Astrocyte of the spinal cord (primary cell): ENCODE measurements at regions not wholly inside any gene's neighbourhood (a gene's known extent, or its start where the extent isn't known, plus 50 kb on each side); places are given as distances from the start of the nearest gene placed in this dataset.

ENCODE experiments used
- DNase-seq: peaks from one replicate; pipeline ENCODE4 v3.0.0; 2011; ENCODE audit warnings: low read depth, low spot score
- H3K4me3 ChIP-seq: 2 replicates; pipeline ENCODE4 v1.5.1; 2011; ENCODE audit warnings: low read depth, mild to moderate bottlenecking, low read length, moderate library complexity
- CTCF ChIP-seq: IDR thresholded peaks from 2 replicates; pipeline ENCODE4 v1.5.1; 2012; ENCODE audit warnings: low read depth, mild to moderate bottlenecking, low read length, inconsistent platforms
- in situ Hi-C: cut with HindIII; loops from 2 replicates; pipeline ENCODE4 v1.10.0; 2017; ENCODE audit warnings: low sequenced_read_pairs

- in situ Hi-C loops = no loop called here
- TF ChIP-seq CTCF = no peak
- no peak overlapping the region for H3K4me3 ChIP-seq
- DNase-seq = no peak
Observed at GRCh38 chr9:86503942-86504341, 149.7 kb upstream of the TUT7 start.

- in situ Hi-C loops = no loop called here
- no peak for TF ChIP-seq CTCF
- no peak for DNase-seq
- no peak overlapping the region for H3K4me3 ChIP-seq
Observed at GRCh38 chr9:86503314-86503713, 149.1 kb upstream of the TUT7 start.

GRCh38 chr9:86500667-86501435 lies 146.6 kb upstream of the TUT7 start:
- in situ Hi-C loops = no loop called here
- H3K4me3 ChIP-seq = no peak overlapping the region
- no peak for TF ChIP-seq CTCF
- peak; percentile 92 for DNase-seq

- no peak overlapping the region for H3K4me3 ChIP-seq
- in situ Hi-C loops = no loop called here
- peak; percentile 13 for DNase-seq
- no peak for TF ChIP-seq CTCF
Observed at GRCh38 chr9:86500031-86500430, 145.8 kb upstream of the TUT7 start.

- no peak for TF ChIP-seq CTCF
- peak; percentile 25 for DNase-seq
- no peak overlapping the region for H3K4me3 ChIP-seq
- in situ Hi-C loops = no loop called here
Observed at GRCh38 chr9:86494644-86495111, 140.5 kb upstream of the TUT7 start.

- in situ Hi-C loops = no loop called here
- no peak for TF ChIP-seq CTCF
- no peak for DNase-seq
- H3K4me3 ChIP-seq = no peak overlapping the region
Observed at GRCh38 chr9:86491468-86492266, 137.5 kb upstream of the TUT7 start.
